Activated naive CD8-positive, alpha-beta T cell treated with anti-CD3 and anti-CD28 coated beads, Interleukin-2, amount 10 ng/mL, durations not matched to agents 7 days and 5 days (primary cell): ENCODE measurements at regions not wholly inside any gene's neighbourhood (a gene's known extent, or its start where the extent isn't known, plus 50 kb on each side); places are given as distances from the start of the nearest gene placed in this dataset.
"Not testable (repeated sequence)": the region's sequence is repeated elsewhere in the genome, so short reads cannot be mapped to it uniquely, and the experiment has no call there.

Experiments used
- ATAC-seq: fragments of 150-1000 bp; cut with Tn5 transposase; one replicate; pipeline ENCODE4 v1.10.0; 2021; ENCODE audit warnings: low read depth, moderate library complexity
- POLR2A ChIA-PET: fragments of 350-600 bp; sonication (Branson Sonifier 250); formaldehyde crosslinking; loops from one replicate; lab custom pipeline; 2021; ENCODE audit warnings: antibody characterized with exemption; lab: Charles Lee
- DNase-seq: peaks from one replicate; pipeline ENCODE4 v3.0.0; 2021
- H3K27ac Mint-ChIP-seq: one replicate; pipeline ENCODE4 v1.8.0; 2022; ENCODE audit warnings: mild to moderate bottlenecking, mixed read lengths
- H3K27me3 Mint-ChIP-seq: one replicate; pipeline ENCODE4 v1.8.0; 2022; ENCODE audit warnings: mild to moderate bottlenecking, moderate library complexity, mixed read lengths
- H3K36me3 Mint-ChIP-seq: one replicate; pipeline ENCODE4 v1.8.0; 2021; ENCODE audit warnings: mild to moderate bottlenecking, mixed read lengths
- H3K4me1 Mint-ChIP-seq: one replicate; pipeline ENCODE4 v1.8.0; 2021; ENCODE audit warnings: mixed read lengths
- H3K4me3 Mint-ChIP-seq: one replicate; pipeline ENCODE4 v1.8.0; 2022; ENCODE audit warnings: mild to moderate bottlenecking, moderate library complexity, mixed read lengths
- H3K9me3 Mint-ChIP-seq: one replicate; pipeline ENCODE4 v1.8.0; 2021; ENCODE audit warnings: mixed read lengths

- no peaks in the 10 kb centered on the region for H3K4me1 Mint-ChIP-seq
- no peaks in the 10 kb centered on the region for H3K36me3 Mint-ChIP-seq
- H3K9me3 Mint-ChIP-seq: peaks cover 2% of the 10 kb centered on the region
- POLR2A ChIA-PET: no interaction called here
- ATAC-seq: no peak
- no peak overlapping the region for H3K27ac Mint-ChIP-seq
- H3K4me3 Mint-ChIP-seq: no peak overlapping the region
- H3K27me3 Mint-ChIP-seq: no peaks in the 10 kb centered on the region
- no peak for DNase-seq
These were observed 375.6 kb upstream of the EPHA5 start for GRCh38 chr4:66045913-66046312.

DNA sequence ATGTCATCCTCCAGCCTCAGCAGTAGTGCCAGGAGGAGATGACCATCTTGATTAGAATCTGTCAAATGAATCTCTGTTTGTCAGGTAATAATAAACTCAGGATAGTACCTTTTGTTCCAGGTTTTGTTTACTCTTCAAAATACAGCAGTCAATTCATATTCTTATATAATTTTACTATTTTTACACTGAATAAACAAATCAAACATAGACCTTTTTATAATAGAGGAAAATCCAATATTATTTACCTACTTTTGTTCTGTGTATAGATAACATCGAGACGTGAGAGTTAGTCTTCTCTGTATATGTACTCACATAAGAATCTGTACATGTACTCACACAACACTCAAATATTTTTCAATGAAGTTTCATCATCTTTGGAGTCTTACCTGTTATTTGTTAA is 365.4 kb upstream of the EPHA5 start:
- Mint-ChIP-seq H3K9me3 (peaks cover 2% of the 10 kb centered on the region), H3K36me3 (no peaks in the 10 kb centered on the region), H3K27ac (no peak overlapping the region), H3K4me1 (no peaks in the 10 kb centered on the region), H3K27me3 (no peaks in the 10 kb centered on the region), H3K4me3 (no peak overlapping the region)
- ATAC-seq: no peak
- DNase-seq: no peak
- POLR2A ChIA-PET: no interaction called here

DNA sequence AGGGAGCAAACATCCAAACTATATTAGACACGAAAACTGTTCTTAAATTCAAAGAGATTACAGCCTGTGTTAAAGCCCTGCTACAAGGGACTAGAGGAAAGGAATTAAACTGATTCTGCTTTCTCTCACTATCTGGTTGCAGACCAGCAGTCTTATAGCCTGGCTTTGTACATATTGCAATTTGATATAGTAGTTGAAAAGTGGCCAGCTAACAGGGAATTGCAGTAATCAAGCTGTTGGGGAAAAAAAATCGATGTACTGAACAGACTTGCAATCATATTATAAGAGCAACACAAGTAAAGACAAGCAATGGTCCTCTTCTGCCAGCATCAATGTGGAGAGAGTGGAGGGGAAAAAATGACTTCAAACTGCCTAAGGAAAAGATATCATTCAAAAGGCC is 364.4 kb upstream of the EPHA5 start:
- no peak overlapping the region for H3K27ac Mint-ChIP-seq
- H3K4me3 Mint-ChIP-seq: no peak overlapping the region
- no peaks in the 10 kb centered on the region for H3K36me3 Mint-ChIP-seq
- POLR2A ChIA-PET: no interaction called here
- H3K27me3 Mint-ChIP-seq: no peaks in the 10 kb centered on the region
- ATAC-seq (no peak), DNase-seq (no peak)
- H3K4me1 Mint-ChIP-seq: no peaks in the 10 kb centered on the region
- peaks cover 1% of the 10 kb centered on the region for H3K9me3 Mint-ChIP-seq

DNA sequence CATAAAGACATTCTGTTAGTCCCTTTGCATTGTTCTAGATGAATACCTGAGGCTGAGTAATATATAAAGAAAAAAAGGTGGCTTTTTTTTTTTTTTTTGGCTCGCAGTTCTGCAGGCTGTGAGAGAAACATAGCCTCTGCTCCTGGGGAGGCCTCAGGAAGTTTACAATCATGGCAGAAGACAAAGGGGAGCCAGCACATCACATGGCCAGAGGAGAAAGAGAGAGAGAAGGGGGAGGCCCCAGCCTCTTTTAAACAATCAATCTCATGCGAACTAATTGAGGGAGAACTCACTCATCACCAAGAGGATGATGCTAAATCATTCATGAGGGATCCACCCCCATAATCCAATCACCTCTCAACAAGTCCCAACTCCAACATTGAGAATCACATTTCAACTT is 364.0 kb upstream of the EPHA5 start:
- Mint-ChIP-seq H3K36me3 (no peaks in the 10 kb centered on the region), H3K27me3 (no peaks in the 10 kb centered on the region), H3K27ac (no peak overlapping the region), H3K9me3 (no peaks in the 10 kb centered on the region), H3K4me3 (no peak overlapping the region), H3K4me1 (no peaks in the 10 kb centered on the region)
- POLR2A ChIA-PET: no interaction called here
- DNase-seq (no peak), ATAC-seq (no peak)

- DNase-seq (no peak), ATAC-seq (no peak)
- Mint-ChIP-seq H3K36me3 (no peaks in the 10 kb centered on the region), H3K4me1 (no peaks in the 10 kb centered on the region), H3K27me3 (no peaks in the 10 kb centered on the region), H3K4me3 (no peak overlapping the region), H3K9me3 (peaks cover 2% of the 10 kb centered on the region), H3K27ac (no peak overlapping the region)
- POLR2A ChIA-PET: no interaction called here
These were observed 362.3 kb upstream of the EPHA5 start for GRCh38 chr4:66032571-66032970.

GRCh38 chr4:66028668-66029067 is 358.4 kb upstream of the EPHA5 start:
- Mint-ChIP-seq H3K4me3 (no peak overlapping the region), H3K9me3 (peaks cover 3% of the 10 kb centered on the region), H3K27ac (no peak overlapping the region), H3K27me3 (no peaks in the 10 kb centered on the region), H3K4me1 (no peaks in the 10 kb centered on the region), H3K36me3 (no peaks in the 10 kb centered on the region)
- no peak for ATAC-seq
- POLR2A ChIA-PET: no interaction called here
- DNase-seq: no peak

DNA sequence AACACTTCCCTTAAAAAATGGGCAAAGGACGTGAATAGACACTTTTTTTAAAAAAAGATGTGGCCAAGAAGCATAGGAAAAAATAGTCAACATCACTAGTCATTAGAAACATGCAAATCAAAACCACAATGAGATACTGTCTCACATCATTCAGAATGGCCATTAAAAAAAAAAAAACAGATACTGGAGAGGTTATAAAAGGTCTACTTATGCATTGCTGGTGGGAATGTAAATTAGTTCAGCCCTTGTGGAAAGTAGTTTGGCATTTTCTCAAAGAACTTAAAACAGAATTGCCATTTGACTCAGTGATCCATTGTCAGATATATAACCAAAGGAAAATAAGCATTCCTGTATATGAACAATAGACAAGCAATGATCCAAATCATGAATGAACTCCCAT is 352.8 kb upstream of the EPHA5 start:
- ATAC-seq: no peak
- Mint-ChIP-seq H3K4me1 (no peaks in the 10 kb centered on the region), H3K9me3 (peaks cover 2% of the 10 kb centered on the region), H3K36me3 (no peaks in the 10 kb centered on the region), H3K4me3 (no peak overlapping the region), H3K27ac (no peak overlapping the region), H3K27me3 (no peaks in the 10 kb centered on the region)
- POLR2A ChIA-PET: no interaction called here
- DNase-seq: no peak

DNA sequence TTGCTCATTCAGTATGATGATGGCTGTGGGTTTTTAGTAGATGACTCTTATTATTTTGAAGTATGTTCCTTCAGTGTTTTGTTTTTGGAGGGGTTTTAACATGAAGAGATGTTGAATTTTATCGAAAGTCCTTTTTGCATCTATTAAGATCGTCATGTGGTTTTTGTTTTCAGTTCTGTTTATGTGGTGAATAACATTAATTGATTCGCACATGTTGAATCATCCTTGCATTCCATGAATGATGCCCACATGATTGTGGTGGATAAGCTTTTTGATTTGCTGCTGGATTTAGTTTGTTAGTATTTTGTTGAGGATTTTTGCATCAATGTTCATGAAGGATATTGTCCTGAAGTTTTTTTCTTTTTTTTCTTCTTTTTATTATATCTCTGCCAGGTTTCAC is 347.4 kb upstream of the EPHA5 start:
- H3K27ac Mint-ChIP-seq: no peak overlapping the region
- no peaks in the 10 kb centered on the region for H3K4me1 Mint-ChIP-seq
- DNase-seq (no peak), ATAC-seq (no peak)
- peaks cover 9% of the 10 kb centered on the region for H3K9me3 Mint-ChIP-seq
- no peak overlapping the region for H3K4me3 Mint-ChIP-seq
- POLR2A ChIA-PET: no interaction called here
- no peaks in the 10 kb centered on the region for H3K36me3 Mint-ChIP-seq
- no peaks in the 10 kb centered on the region for H3K27me3 Mint-ChIP-seq

DNA sequence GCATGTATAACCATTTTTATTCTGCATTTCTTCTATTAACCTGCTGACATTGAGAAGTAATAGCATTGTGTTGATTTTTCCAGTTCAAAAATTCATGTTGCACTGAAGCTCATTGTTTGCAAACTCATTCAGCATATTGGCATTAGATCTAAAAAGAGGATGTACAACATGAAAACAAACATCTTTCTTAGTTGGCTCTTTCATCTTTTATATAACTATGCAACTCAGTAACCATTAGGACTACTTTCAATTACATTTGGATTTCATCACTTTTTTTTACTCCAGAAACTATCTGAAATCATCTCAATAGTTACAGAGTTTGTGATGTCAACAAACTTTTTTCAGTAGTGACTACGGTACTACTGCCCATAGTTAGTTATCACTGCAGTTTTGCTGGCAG is 346.0 kb upstream of the EPHA5 start:
- no peaks in the 10 kb centered on the region for H3K27me3 Mint-ChIP-seq
- H3K9me3 Mint-ChIP-seq: peaks cover 10% of the 10 kb centered on the region
- ATAC-seq (no peak), DNase-seq (no peak)
- H3K36me3 Mint-ChIP-seq: no peaks in the 10 kb centered on the region
- POLR2A ChIA-PET: no interaction called here
- no peaks in the 10 kb centered on the region for H3K4me1 Mint-ChIP-seq
- H3K27ac Mint-ChIP-seq: no peak overlapping the region
- H3K4me3 Mint-ChIP-seq: no peak overlapping the region

DNA sequence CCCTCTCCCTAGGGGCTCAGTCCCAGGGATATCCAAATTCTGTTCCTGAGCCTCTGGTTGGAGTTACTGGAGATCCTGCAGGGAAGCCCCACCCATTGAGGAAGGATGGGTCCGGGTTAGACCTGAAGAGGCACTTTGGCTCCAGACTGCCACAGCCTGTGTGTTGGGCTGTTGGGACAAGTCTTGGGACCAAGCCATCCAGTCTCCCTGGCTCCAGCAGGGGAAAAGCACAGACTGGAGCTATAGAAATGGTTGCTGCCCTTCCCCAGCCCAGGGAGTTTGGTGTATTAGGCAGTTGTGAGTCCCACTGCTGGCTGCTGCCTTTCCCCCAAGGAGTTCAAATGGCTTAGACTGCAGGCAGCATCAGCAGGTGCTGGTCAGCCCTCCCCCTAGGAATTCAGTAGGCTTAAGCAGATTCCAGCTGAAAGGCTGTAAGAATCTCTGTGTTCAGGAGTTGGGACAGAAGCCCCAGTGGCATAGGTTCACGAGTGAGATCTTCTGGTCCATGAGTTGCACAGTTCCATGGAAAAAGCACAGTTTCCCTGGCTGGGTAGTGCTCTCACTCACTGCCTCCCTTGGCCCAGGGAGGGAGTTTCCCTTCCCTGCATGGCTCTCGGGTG is 344.0 kb upstream of the EPHA5 start:
- no peak overlapping the region for H3K27ac Mint-ChIP-seq
- DNase-seq (no peak), ATAC-seq (no peak)
- H3K4me1 Mint-ChIP-seq: no peaks in the 10 kb centered on the region
- POLR2A ChIA-PET: no interaction called here
- H3K4me3 Mint-ChIP-seq: no peak overlapping the region
- peaks cover 15% of the 10 kb centered on the region for H3K9me3 Mint-ChIP-seq
- H3K36me3 Mint-ChIP-seq: no peaks in the 10 kb centered on the region
- no peaks in the 10 kb centered on the region for H3K27me3 Mint-ChIP-seq

DNA sequence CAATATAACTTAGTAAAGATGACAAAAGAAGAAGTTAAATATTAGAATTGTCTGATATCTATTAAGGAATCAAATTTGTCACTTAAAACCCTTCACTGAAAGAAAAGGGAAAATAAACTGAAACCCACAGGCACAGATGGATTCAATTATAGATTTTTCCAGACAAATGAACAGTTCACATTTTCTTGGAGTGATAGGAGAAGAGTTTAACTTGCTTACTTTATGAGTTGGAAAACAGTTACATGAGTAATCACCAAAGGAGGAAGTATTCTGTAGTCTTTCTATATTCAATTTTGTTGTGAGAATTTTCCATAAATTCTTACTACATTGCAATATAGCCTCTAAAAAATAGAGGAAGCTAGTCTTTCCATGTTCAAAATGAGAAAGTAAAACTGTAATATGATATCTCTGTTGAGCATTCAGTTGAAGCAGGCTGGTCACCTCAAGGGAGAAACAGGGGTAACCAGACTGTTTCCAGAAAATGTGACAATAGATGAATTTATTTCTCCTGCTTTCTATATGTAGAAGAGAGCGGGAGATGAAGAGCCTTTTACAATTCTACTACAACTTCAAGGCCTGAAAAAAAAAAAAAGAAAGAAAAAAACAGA is 330.3 kb upstream of the EPHA5 start:
- no peak for DNase-seq
- H3K36me3 Mint-ChIP-seq: no peaks in the 10 kb centered on the region
- H3K4me3 Mint-ChIP-seq: no peak overlapping the region
- POLR2A ChIA-PET: no interaction called here
- H3K27ac Mint-ChIP-seq: no peak overlapping the region
- H3K27me3 Mint-ChIP-seq: no peaks in the 10 kb centered on the region
- peaks cover 6% of the 10 kb centered on the region for H3K9me3 Mint-ChIP-seq
- no peaks in the 10 kb centered on the region for H3K4me1 Mint-ChIP-seq
- no peak for ATAC-seq

GRCh38 chr4:65999518-65999871 is 329.2 kb upstream of the EPHA5 start:
- no peak for ATAC-seq

GRCh38 chr4:65998807-65999517 is 328.7 kb upstream of the EPHA5 start:
- H3K4me3 Mint-ChIP-seq, DNase-seq, POLR2A ChIA-PET, H3K27me3 Mint-ChIP-seq, ATAC-seq, H3K9me3 Mint-ChIP-seq, H3K36me3 Mint-ChIP-seq, H3K4me1 Mint-ChIP-seq, H3K27ac Mint-ChIP-seq: not testable (repeated sequence)

More at GRCh38 chr4:65999518-65999871, 329.2 kb upstream of the EPHA5 start:
- Mint-ChIP-seq H3K27me3 (no peaks in the 10 kb centered on the region), H3K27ac (no peak overlapping the region), H3K4me3 (no peak overlapping the region), H3K9me3 (peaks cover 4% of the 10 kb centered on the region), H3K4me1 (no peaks in the 10 kb centered on the region), H3K36me3 (no peaks in the 10 kb centered on the region)
- no peak for DNase-seq
- POLR2A ChIA-PET: no interaction called here

GRCh38 chr4:65983061-65983460 is 312.8 kb upstream of the EPHA5 start:
- Mint-ChIP-seq H3K27ac (no peak overlapping the region), H3K4me1 (no peaks in the 10 kb centered on the region), H3K9me3 (peaks cover 4% of the 10 kb centered on the region), H3K36me3 (no peaks in the 10 kb centered on the region), H3K4me3 (no peak overlapping the region), H3K27me3 (no peaks in the 10 kb centered on the region)
- no peak for DNase-seq
- POLR2A ChIA-PET: no interaction called here
- no peak for ATAC-seq
